Mesothelial cell of epicardium (in vitro differentiated cells): ENCODE measurements at regions not wholly inside any gene's neighbourhood (a gene's known extent, or its start where the extent isn't known, plus 50 kb on each side); places are given as distances from the start of the nearest gene placed in this dataset.

Experiments
- DNase-seq, 2 experiments: peaks; one replicate each; pipeline ENCODE4 v3.0.0; 2021; ENCODE audit warnings: low spot score in 2 of 2; ENCODE audit not compliant: unreplicated experiment in 2 of 2
- H3K27ac Mint-ChIP-seq: 2 replicates; pipeline ENCODE4 v1.8.0; 2021; ENCODE audit warnings: mixed read lengths
- H3K27me3 Mint-ChIP-seq: 2 replicates; pipeline ENCODE4 v1.8.0; 2021; ENCODE audit warnings: low read depth, mixed read lengths
- H3K36me3 Mint-ChIP-seq: 2 replicates; pipeline ENCODE4 v1.8.0; 2021; ENCODE audit warnings: mixed read lengths
- H3K4me1 Mint-ChIP-seq: 2 replicates; pipeline ENCODE4 v1.8.0; 2021; ENCODE audit warnings: mixed read lengths
- H3K4me3 Mint-ChIP-seq: 2 replicates; pipeline ENCODE4 v1.8.0; 2021; ENCODE audit warnings: mild to moderate bottlenecking, moderate library complexity, mixed read lengths
- H3K9me3 Mint-ChIP-seq: 2 replicates; pipeline ENCODE4 v1.8.0; 2021; ENCODE audit warnings: mixed read lengths
- TF ChIP-seq, protein P1 (sequence below): fragments of 200-600 bp; sonication (generic); IDR thresholded peaks from one replicate; pipeline ENCODE4 v1.5.0; 2021; ENCODE audit warnings: antibody characterized with exemption; ENCODE audit not compliant: unreplicated experiment

DNA sequence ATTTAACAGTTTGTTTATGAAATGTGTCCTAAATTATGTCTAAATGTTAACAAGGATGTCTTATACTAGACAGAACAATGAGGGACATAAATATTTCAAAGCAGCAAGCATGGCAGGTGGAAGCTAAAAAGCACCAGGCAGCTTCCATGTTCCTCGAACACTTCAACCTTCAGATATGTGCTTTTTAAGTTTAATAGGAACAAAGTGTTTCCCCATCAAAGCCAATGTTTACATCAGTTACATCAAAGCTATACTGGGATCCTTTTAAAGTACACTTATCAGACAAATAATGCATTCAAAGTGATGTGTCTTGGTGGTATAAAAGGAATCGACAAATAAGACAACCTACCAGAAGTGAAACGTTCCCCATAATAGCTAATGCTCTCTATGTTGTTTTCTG lies 2841.1 kb upstream of the PCDH20 start:
- H3K36me3 Mint-ChIP-seq: no peaks in the 10 kb centered on the region
- no peak for DNase-seq
- H3K9me3 Mint-ChIP-seq: peaks cover 16% of the 10 kb centered on the region
- H3K4me1 Mint-ChIP-seq: no peaks in the 10 kb centered on the region
- H3K27me3 Mint-ChIP-seq: no peaks in the 10 kb centered on the region
- H3K4me3 Mint-ChIP-seq: no peak overlapping the region
- TF ChIP-seq, protein P1, sequence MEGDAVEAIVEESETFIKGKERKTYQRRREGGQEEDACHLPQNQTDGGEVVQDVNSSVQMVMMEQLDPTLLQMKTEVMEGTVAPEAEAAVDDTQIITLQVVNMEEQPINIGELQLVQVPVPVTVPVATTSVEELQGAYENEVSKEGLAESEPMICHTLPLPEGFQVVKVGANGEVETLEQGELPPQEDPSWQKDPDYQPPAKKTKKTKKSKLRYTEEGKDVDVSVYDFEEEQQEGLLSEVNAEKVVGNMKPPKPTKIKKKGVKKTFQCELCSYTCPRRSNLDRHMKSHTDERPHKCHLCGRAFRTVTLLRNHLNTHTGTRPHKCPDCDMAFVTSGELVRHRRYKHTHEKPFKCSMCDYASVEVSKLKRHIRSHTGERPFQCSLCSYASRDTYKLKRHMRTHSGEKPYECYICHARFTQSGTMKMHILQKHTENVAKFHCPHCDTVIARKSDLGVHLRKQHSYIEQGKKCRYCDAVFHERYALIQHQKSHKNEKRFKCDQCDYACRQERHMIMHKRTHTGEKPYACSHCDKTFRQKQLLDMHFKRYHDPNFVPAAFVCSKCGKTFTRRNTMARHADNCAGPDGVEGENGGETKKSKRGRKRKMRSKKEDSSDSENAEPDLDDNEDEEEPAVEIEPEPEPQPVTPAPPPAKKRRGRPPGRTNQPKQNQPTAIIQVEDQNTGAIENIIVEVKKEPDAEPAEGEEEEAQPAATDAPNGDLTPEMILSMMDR: no peak
- H3K27ac Mint-ChIP-seq: no peak overlapping the region

DNA sequence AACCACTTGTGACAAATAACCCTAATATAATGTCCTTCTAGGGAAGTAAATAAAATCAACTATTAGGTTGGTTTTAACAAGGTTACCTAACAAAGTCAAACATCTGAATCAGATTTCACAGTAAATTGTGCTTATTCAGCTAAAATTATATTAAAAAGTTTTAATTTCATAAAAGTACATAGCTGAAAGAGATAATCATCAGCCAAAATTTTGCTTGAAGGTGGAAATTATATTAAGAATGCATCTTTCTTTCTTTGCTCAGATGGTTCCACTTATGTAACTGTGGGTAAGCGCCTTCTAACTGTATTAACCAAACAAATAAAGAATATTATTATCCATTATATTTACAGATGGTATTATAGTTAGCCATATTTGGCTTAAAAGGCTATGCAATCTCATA lies 2840.3 kb upstream of the PCDH20 start:
- Mint-ChIP-seq H3K4me3 (no peak overlapping the region), H3K9me3 (peaks cover 19% of the 10 kb centered on the region), H3K27ac (no peak overlapping the region), H3K36me3 (peaks cover 4% of the 10 kb centered on the region), H3K27me3 (no peaks in the 10 kb centered on the region), H3K4me1 (no peaks in the 10 kb centered on the region)
- TF ChIP-seq, protein P1: no peak
- no peak for DNase-seq

DNA sequence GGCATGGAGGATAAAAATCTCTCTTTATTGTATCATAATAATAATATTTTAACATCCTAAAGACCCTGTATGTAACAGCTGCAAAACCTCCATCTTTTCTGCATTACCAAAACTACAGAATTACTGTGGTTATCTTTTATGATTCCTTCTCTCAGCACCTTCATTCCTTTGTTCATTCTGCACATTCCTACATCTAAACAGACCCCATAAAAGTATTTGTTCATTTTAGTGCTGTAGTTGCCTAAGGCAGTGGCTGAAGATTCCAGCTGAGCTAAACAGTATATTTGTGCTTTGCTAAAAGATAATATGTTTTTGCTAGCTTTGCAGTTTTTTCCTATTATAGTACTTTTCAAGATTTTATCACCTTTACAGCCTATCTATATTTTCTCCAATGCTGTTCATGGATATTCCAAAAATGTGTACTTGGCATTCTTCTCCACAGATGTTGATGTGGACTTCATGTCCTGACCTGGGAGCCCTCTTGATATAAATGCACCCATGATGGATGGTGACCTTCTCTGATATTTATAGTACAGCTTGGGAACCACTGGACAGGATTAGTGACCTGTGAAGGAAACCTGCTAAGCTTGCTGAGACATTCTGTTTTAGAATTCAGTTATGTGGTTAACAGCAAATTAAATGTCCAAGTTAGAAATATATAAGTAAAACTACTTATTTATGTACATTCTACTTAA lies 2832.9 kb upstream of the PCDH20 start:
- Mint-ChIP-seq H3K9me3 (peaks cover 34% of the 10 kb centered on the region), H3K4me3 (no peak overlapping the region), H3K27ac (peak overlapping the region; percentile 64), H3K27me3 (no peaks in the 10 kb centered on the region), H3K36me3 (peaks cover 16% of the 10 kb centered on the region), H3K4me1 (peaks cover 26% of the 10 kb centered on the region)
- TF ChIP-seq, protein P1: no peak
- DNase-seq: no peak

DNA sequence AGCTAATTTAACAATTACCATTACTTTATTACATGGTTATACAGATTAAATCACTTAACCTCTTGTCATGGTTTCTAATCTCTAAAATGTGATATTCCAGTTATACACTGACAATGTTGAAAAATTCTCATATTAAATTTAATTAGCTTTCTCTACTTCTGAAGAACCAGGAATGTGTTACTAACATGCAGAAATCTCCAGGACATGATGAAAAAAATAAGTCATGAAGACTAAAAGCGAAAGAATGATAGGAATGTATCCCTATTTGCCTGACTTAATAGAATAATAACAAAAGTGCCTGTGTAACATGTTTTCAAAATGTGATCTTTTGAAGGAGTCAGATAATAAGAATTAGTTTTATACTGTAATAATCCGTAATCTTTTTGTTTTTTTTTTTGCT lies 2823.7 kb upstream of the PCDH20 start:
- Mint-ChIP-seq H3K27ac (peak overlapping the region; percentile 49), H3K9me3 (peaks cover 10% of the 10 kb centered on the region), H3K4me3 (no peak overlapping the region), H3K36me3 (peaks cover 2% of the 10 kb centered on the region), H3K4me1 (peaks cover 28% of the 10 kb centered on the region), H3K27me3 (no peaks in the 10 kb centered on the region)
- TF ChIP-seq, protein P1: no peak
- DNase-seq: no peak

DNA sequence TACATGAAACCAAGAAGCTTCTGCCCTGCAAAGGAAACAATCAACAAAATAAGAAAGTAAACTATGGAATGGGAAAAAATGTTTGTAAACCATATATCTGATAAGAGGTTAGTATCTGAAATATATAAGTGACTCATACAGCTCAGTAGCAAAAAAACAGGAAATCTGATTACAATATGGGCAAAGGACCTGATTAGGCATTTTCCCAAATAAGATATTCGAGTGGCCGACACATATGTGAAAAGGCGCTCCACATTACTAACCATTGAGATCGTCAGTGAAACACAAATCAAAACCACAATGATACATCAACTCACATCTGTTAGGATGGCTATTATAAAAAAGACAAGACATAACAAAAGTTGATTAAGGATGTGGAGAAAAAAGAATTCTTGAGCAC lies 2818.6 kb upstream of the PCDH20 start:
- H3K4me3 Mint-ChIP-seq: no peak overlapping the region
- peaks cover 7% of the 10 kb centered on the region for H3K36me3 Mint-ChIP-seq
- no peak for DNase-seq
- TF ChIP-seq, protein P1: no peak
- peaks cover 10% of the 10 kb centered on the region for H3K4me1 Mint-ChIP-seq
- H3K27ac Mint-ChIP-seq: no peak overlapping the region
- H3K9me3 Mint-ChIP-seq: peaks cover 27% of the 10 kb centered on the region
- no peaks in the 10 kb centered on the region for H3K27me3 Mint-ChIP-seq
